GM19023 (cell line): ENCODE measurements at regions not wholly inside any gene's neighbourhood (a gene's known extent, or its start where the extent isn't known, plus 50 kb on each side); places are given as distances from the start of the nearest gene placed in this dataset.

ENCODE experiments used
- ATAC-seq: cut with Tn5 transposase; IDR thresholded peaks from one replicate; pipeline ENCODE4 v1.9.1; 2021; ENCODE audit warnings: mild to moderate bottlenecking, moderate library complexity; ENCODE audit not compliant: unreplicated experiment

DNA sequence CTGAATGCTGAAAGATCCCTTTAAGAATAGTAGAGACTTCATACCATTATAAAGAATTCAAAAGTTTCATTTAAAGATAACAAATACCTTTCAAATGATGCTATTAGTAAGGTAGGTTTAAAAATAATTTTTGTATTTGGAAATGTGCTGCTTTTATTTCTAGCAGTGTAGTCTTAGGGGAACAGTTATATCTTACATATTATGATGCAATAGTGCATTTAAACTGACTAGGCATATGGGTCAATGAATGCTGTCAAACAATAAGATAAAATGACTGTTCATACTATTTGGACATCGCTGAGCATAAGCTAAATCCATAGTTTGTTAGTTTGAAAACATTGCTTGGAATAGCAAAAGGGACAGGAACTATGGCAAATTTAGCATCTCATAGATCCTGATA lies 354.8 kb upstream of the SEMA3A start:
- no peak for ATAC-seq

DNA sequence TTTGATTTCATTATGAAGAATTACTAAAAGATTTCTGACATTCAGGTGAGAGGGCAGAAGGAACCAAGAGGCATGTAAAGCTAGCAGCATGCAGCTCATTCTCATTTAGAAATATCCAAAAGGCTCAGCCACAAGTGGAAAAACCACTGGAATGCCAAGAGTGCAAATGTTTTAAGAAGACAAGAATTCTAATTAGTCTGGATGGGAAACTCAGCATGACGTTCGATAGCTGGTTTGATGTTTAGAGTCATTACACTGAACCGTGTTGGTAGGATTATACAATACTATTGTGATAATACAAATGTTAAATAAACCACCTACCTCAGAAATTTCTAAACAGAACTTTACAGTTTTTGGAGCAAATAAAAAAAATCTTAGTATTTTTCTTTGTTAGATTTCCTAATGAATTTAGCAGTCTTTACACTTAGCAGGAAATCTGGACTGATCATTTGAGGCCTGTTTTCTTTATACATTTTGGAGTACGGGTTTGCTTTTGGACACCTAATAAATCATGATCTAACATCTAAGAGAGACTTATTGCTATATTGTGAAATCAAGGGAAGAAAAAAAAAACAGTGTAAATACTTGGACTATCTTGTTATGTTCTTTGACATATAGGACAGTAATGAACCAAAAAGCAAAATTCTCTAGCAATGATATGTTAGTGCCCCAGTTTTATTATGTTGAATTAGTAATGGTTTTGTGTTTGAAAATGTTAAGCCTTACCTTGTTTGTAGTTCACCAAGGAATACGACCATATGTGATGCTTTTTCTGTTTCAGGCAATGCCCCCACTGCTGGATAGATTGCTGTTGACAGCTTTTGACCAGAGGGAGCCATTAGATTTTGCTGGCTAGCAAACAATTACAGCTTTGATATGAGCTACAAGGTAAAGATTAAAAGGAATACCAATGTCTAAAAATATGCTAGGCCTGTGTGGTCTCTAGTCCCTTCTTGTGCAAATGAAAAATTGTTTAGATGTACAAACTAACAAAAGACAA lies 354.1 kb upstream of the SEMA3A start:
- no peak for ATAC-seq

DNA sequence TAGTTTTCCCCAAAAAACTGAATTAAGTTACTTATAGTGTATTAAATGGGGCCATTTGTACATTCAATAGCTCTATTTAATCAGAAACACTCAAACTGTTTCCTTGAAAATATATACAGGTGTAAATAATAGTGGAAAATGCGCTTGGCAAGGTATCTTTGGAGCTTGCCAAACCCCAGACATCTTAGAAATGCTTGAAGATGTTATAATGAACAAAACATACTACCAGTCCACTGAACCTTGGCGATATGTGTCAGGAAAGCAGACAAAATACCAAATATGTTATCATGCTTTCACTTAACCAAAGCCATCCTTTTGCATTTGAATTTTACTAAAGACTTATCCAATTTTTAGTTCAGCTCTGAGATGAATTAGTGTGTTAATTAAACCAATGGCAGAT lies 352.7 kb upstream of the SEMA3A start:
- ATAC-seq: no peak

DNA sequence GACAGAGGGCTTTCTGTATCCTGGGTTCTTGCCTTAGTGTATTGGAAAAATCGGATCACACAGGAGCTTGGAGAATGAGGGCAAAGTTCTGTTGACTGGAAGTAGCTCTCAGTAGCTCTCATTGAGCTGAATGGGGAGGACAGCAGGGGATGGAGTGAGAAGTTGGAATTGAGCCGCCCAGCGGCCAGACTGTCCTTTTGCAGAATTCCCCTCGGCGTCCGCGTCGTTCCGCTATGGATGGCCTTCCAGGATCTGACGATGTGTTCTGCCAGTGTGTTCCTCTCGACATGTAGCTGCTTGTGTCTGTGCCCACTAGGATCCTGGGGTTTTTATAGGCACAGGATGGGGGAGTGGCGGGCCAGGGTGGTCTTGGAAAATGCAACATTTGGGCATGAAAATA lies 351.8 kb upstream of the SEMA3A start:
- ATAC-seq: no peak

DNA sequence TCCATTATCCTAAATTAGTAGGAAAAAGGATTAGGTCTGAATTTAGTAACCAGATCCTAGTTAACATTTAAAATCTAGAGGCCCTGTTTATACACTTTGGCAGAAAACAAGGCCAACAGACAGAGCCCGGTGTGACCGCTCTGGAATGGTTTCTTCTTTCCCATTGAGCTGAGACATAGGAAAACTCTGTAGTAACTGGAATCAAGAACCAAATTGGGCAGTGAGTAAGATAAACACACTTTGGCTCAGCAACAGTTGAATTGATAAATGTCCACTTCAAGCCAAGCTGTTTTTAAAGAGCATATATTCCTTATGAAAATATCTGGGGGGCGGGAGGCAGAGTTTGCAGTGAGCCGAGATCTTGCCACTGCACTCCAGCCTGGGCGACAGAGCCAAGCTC lies 343.7 kb upstream of the SEMA3A start:
- ATAC-seq: no peak

DNA sequence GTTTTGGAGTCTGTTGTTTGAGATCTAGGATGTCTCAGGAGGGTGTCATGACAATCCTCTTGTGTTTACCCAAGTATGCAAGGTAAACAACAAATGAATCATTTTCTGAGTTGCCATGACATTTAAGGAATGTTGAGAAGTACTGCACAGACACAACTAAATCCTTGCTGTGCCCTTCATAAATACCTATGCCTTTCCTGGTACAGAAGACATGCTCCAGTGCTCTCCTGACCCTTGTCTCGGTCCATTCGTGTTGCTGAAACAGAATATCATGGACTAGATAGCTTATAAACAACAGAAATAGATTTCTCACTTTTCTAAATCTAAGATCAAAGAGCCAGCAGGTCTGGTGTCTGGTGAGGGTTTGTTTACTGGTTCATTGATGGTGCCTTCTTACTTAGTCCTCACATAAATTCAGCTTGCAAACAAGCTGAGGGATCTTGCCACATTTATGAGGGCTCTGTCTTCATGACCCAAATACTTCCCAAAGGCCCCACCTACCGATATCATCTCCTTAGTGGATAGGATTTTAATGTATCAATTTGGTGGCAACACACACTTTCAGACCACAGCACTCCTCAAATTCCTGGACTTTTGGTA lies 341.8 kb upstream of the SEMA3A start:
- no peak for ATAC-seq

DNA sequence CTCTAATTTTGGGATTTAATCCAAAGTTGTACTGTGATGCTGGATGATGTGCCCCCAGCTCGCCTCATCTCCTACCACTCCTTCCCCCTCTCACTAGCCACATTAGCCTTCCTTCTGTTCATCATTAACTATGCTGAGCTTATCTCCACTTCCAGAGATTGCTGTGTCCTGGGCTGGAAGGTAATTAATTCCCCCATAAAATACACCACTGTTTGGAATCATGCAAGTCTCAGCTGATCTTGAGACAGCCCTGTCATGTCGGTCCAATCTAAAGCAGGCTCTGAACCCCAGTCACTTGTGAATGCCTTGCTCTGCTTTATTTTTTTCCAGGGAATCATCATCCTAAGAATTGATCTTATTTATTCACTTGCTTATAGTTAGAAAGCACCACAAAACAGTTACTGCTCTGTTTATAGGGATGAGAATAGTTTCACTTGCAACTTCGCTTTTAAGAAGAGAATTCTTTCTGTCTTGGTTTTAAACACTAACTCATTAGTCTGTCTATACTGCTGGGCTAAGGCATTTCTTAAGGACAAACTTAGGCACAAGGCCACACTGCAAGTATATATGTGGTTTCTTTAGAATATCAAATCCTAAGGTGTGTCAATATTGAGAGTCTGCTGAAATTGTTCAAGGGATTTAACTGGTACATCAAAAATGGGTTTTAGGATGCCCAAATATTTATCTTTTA lies 341.1 kb upstream of the SEMA3A start:
- no peak for ATAC-seq

DNA sequence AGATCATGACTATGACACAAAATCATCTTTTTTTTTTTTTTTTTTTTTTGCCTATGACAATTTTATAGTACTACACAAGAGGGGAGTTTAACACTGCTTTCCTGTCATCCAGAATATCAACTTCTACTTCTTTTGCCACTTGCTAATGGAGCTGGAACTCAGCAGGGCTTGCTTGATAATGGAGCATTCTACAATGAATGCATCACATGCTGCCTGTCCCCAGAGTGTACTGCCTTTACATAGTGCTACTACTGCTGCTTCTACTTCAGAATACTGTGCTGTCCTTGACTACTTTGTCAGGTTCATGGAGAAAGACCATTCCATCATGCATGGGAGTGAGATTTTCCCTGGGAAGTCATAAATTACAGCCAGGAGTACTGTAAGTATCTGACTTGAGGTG lies 338.6 kb upstream of the SEMA3A start:
- ATAC-seq: no peak

DNA sequence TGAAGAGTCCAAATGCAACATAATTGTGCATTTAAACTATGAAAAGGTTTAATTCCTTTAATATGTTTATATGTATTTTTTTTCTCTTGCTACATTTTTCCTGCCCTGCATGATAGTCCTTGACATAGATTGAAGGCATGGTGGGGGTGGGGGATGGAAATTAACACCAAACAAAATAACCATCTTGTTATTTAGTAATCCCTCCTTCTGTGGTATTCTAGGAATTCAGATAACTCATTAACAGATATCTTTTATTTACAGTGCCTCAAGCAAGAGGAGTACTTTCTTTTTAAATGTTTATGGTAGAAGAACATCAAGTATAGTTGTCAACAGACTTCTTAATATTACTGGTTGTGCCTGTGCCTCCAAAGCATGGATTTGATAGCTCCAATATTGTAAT lies 337.6 kb upstream of the SEMA3A start:
- ATAC-seq: no peak

DNA sequence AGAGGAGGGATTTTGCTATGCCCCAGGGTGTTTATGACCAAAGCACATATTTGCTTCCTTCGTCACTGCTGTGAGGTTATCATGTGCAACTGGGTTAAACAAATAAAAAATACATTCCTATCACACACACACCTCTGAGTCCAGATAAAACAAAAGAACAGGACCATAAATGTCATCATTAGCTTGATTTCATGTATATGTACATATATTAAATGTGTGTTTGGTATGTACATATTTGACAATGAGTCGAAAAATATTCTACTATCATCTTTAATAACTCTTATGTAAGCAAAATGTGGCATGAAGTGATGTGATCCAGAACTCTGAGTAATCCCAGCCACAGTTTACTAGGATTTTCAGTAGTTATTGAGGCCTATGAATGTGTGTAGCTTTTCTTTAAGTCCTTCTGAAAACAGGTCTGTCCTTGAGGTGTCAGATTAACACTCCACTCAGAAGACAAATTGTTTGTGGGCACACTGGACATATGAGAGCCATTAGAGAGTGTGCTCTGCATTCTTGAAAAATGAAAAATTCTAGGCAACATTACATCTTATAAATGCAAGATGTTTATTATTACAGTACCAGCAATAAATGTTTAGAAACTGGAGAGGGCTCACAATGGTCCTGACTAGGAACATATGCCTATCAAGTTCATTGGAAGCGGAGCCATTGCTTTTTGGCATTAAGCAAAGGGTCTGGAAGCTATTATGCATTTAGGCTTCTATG lies 335.1 kb upstream of the SEMA3A start:
- ATAC-seq: no peak

DNA sequence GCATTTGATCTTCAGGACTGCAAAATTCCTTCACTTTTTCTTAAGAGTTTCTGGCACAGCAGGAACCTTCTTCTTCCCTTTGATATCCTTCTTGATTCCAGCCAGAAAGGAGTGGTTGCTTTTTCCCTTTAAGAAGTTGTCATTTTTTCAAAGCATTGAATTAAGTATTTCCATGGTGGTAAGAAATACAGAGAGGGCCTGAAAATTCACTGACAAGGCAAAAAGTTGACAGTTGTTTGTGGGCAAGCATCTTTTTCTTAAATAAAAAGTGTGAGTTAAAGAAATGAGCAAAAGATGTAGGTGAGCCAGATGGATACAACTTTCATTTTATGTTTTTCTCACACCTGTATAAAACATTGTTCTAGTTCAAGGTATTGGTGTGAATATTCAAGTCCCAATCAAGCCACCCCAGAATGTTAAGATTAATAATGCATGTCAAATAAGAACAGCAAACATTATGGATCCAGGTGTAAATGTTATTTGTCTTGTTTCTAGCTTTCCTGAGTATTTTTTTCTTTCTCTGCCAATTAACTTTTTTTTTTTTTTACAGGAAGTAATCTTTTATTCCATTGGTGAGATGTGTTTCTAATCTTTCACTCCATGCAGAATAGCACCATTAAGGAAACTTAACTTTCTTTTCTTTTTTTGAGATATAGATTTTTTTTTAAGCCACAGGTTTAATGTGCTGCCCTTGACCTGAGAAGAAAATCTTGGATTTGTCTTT lies 334.3 kb upstream of the SEMA3A start:
- ATAC-seq: no peak

DNA sequence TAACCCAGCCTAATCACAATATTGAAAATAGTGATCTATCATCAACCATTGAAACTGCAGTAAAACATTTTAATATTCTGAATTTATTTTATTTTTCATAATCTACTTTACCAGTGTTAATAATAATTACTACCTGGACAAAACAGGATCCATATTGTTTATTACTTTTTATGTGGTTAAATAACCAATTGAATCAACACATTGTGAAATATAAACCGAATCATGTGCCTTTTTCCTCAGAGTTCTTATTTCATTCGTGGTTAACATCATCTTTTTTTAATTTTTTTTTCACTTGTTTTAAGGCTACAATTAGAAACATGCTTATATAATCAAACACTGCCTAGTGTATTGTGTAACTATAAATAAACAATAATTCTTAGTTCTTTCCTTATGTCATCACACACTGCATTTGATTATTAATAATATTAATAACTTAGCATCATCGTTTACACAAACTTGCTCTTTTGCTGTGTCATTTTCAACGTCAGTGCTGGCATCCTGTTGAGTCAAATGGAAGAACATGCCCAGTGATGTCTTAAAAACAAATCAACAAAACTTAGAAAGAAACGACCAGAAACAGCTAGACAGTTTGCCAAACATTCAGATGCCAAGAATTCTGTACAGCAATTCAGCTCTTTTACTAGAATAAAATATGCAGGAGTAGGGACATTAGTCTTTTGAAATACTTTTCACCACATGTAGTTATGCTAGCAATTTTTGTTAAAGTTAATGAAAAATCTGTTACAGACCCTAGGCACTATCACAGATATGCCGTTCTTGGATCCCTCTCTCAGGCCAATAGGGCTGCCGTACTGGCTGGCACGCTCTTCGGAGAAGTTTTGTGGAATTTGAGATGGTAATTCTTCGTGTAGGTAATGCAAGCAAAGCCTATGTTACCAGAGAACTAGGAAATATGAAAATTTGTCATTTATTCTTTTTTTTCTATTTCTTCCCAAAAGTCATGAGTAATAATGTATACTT lies 330.4 kb upstream of the SEMA3A start:
- no peak for ATAC-seq

DNA sequence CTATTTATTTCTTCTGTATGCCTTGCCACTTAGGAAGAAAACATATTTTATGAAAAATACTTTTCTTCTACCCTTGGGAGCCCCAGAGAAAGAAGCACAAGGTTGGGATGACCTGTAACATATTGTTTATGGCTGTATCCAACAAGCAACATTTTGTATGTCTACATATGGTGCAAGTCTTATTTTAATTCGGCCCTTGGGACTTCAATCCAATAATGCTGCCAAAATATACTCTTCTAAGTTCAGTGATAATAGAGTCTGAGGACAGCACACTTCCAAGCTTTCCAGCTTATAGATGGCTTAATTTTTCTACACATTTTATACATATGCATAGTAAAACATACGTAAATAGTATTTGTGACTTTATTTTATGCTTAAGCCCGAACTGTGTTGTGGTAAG lies 318.5 kb upstream of the SEMA3A start:
- no peak for ATAC-seq

DNA sequence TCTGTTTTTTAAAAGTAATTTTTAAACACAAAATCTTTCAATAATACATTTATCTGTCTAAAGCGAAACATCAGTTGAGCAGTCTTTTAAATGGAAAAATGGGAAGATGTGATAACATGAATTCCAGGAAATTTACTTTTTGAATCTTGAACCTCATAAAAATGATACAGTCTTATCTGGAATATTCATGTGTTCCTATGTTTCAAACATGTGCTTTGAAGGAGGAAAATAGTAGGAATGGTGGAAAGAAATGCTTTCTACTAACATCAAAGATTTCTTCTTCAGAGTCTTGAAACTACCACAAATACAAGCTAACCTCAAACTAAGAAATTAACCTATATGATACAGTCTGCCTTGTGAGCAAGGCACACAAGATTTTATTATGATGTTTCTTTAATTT lies 317.5 kb upstream of the SEMA3A start:
- no peak for ATAC-seq

DNA sequence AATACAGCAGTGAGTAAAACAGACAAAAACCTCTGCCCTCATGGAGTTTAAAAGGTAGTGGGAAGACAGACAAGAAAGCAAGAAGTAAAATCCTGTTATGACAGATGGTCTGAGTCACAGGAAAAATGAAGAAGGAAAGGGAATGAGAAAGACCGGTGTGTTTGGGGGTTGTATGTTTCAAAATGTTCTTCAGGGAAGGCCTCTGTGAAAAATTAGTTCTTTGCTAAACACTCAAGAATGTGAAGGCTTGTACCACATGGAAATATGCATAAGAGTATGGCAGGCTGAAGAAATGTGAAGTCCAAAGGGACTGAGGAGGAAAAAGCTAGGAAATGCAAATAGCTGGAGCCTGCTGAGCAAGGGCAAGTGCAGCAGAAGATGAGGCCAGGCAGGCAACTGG lies 315.9 kb upstream of the SEMA3A start:
- ATAC-seq: no peak

DNA sequence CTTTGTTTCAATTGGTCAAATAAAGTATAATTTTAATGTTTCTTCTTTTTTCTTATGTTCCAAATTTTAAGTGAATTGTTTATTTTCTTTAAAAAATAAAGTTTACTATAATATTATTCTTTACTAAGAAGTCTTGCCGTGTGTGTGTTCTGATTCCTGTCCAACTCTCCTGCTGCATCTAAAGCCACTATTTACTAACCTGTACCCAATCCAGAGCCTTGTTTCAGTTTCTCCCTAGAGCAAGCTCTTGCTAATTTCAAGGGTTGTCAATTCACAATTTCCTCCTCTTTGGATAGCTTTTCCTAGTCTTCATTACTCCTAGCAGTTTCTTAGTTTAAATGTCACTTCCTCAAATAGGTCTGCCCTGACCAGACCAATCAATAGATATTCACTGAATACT lies 314.9 kb upstream of the SEMA3A start:
- no peak for ATAC-seq

DNA sequence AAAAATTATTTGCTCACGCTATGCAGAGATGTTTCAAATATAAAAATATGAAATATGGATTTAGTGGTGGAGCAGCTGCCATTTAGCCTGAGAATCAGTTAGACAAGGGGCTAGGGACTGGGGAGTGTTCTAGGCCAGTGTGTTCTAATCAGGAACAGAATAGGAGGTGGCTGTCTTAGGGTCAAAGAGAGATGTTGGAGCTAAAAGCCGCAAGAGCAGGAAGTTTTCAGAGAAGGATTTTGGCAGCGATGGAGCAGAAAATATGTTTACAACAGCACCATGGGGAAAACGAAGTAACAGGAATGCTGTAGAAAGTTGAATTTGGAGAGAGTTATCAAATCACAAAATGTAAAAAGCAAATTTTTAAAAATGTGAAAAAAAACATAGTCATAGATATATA lies 314.0 kb upstream of the SEMA3A start:
- ATAC-seq: no peak

DNA sequence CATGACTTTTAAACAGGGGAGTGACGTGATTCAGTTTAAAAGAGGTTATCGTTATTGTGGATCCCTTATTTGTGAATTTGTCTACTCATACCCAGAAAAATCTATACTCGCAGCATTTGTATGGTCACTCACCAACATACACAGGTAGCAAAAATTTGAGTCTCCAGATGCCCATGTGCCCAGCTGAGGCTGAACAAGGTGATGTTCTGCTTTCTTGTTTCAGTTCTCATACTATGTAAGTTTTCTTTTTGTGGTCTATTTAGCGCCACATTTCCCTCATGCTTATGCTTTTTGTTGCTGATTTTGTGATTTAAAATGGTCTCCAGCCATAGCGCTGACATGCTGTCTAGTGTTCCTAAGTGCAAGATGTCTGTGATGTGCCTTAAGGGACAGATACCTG lies 312.9 kb upstream of the SEMA3A start:
- no peak for ATAC-seq

DNA sequence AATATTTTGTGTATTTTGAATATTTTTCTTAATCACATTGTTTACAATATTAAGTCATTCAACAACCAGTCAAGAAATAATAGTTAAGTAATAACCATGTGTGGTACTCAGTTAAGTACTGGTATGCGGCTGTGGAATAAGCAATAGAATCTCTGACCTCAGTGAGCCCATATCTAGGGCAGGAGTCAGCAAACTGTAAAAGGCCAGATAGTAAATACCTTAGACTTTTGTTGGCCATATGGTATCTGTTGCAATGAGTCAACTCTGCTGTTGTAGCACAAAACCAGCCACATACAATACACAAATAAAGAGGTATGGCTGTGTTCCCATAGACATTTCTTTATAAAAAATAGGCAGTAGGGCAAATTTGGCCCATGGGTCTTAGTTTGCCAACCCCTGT lies 311.6 kb upstream of the SEMA3A start:
- no peak for ATAC-seq
